ENCODE measurements at regions not wholly inside any gene's neighbourhood (a gene's known extent, or its start where the extent isn't known, plus 50 kb on each side); places are given as distances from the start of the nearest gene placed in this dataset.

GRCh38 chr2:47996808-47997207, 90.5 kb upstream of the FBXO11 start:
- TF ChIP-seq POLR2A (conservative IDR thresholded peaks at IDR 0.05) (no peak), YY1 (IDR thresholded peaks at IDR 0.05; ENCODE audit: borderline replicate concordance in 1 of 3, control insufficient read depth in 1 of 3, extremely low read depth in 1 of 3, insufficient read depth in 3 of 3, insufficient read length in 1 of 3, insufficient replicate concordance in 2 of 3, low read depth in 1 of 3, low read length in 2 of 3) (no peak), RNF2 (IDR thresholded peaks at IDR 0.05) (no peak), CREBBP (IDR thresholded peaks at IDR 0.05; ENCODE audit: low read depth, low read length) (no peak), MNT (conservative IDR thresholded peaks at IDR 0.05) (no peak), ZNF75A (CRISPR knock-in tag; IDR thresholded peaks at IDR 0.05) (no peak), XRCC5 (IDR thresholded peaks at IDR 0.05; ENCODE audit: low read depth, low read length) (no peak), CBFB (CRISPR knock-in tag; IDR thresholded peaks at IDR 0.05) (no peak), ZNF766 (CRISPR knock-in tag; conservative IDR thresholded peaks at IDR 0.05) (no peak), ZMIZ1 (IDR thresholded peaks at IDR 0.05; ENCODE audit: low read depth in 2 of 2, low read length in 2 of 2) (no peak), RAD21 (CRISPR knock-in tag; conservative IDR thresholded peaks at IDR 0.05 in 1 of 2, IDR thresholded peaks at IDR 0.05 in 1 of 2) (no peak)

All from K562 (cell line).